Kidney capillary endothelial cell (primary cell): ENCODE measurements at regions not wholly inside any gene's neighbourhood (a gene's known extent, or its start where the extent isn't known, plus 50 kb on each side); places are given as distances from the start of the nearest gene placed in this dataset.
"Not testable (repeated sequence)": the region's sequence is repeated elsewhere in the genome, so short reads cannot be mapped to it uniquely, and the experiment has no call there.

Source experiments
- DNase-seq: peaks from one replicate; pipeline ENCODE4 v3.0.0-alpha.2; 2018; ENCODE audit warnings: low spot score

DNA sequence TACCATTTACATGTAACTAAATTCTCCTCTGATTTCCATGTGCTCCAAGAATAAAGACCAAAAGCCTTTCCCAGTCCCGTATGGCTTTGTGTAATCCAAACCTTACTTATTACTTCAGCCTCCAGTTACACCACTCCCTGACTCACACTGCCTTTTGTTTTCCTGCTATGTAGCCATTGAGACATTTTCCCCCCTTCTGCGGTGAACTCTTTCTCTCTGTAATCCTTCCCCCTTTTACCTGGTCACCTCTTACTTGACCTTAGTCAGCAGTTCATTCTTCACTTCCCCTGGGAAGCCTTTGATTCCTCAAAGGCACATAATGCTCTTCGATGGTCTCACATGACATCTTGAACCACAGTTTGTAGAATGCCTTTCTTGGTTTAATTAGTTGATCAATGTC, 256.0 kb upstream of the FANCL start:
- DNase-seq, result no peak

DNA sequence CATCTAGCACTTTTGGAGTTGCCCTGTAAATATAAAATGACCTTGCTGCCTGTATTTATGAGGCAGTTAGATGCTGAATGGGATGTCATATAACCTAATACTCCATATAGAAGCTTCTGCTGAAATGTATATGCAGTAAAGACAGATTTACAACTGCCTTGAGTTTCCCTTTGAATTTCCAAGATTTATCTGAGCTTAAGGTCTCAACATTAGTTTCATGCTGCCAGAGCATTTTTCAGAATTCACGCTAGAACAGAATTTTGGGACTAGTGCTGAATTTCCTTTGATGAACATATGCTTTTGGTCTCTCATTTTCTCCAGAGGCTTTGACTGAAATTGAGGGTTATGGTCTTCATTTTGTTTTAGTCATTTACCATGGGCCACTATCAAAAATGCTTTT, 254.7 kb upstream of the FANCL start:
- no peak for DNase-seq

DNA sequence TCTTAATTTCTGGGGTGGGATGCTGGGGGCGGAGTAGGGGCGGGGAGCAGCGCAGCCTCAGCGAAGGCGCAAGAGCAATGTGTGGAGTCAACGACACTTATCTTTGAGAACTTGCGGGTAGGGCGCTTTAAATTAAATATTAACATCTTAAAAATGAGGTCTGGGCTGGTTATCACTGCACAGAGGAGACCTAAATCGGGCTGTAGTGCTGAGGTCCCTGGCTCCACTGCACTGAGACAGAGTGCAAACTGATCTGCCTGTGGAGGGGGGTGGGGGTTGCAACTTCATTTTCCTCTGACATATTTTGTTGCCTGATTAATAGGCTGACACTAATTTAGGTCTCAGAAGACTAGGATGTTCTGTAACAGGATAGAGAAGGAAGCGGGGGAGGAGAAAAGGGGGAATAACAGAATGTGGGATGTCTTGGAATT, 253.0 kb upstream of the FANCL start:
- DNase-seq, result no peak

DNA sequence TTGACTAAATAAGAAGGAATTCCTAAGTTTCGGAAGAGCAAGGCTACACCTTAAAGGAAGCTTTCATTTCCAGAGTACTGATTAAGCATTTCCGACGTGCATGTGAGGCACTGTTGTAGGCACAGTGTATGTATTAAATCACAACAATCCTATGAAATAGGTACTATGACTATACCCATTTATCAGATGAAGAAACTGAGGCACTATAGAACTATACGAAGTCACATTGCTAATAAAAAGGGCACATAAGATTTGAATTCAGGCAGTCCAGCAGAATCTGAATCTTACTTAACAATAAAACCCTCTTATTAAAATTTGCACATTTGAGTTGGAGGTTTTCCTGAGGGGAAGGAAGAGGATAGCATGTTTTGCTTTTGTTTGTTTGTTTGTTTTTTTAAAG, 243.5 kb upstream of the FANCL start:
- DNase-seq, result no peak

DNA sequence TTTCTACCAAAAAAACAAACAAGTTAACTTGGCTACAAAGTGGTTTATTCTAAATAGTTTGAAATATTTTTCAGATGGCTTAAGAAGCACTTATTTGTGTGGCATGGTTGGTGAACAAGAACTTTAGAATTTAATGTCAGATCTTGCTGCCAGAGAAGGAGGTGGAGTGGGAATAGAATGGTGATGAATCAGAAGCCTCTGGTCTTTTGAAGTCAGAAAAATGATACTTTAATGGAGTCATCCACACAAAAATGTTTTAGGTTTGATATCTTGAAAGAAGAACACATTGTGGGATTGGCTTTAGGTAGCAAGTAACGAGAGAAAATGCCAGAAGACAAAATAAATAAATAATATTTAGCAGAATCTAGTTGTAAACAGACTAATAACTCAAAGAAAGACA, 243.1 kb upstream of the FANCL start:
- no peak for DNase-seq

DNA sequence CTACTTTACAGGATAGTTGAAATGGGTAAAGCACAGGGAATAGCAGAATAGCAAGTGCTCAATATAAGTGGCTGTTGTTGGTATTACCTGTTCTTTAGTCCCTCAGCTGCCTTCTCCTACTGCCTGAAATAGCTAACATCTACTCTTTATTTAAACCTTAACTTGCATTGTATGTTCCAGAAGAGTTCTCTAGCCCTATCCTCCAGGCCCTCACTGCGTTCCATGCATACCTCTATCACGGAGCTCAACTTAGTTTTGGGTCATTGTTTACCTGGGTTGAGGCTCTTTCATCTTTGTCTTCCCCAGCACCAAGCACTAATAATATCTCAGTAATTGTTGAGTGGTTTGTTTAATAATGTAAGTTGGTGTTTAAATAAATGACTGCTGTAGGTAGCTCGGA, 242.2 kb upstream of the FANCL start:
- no peak for DNase-seq

DNA sequence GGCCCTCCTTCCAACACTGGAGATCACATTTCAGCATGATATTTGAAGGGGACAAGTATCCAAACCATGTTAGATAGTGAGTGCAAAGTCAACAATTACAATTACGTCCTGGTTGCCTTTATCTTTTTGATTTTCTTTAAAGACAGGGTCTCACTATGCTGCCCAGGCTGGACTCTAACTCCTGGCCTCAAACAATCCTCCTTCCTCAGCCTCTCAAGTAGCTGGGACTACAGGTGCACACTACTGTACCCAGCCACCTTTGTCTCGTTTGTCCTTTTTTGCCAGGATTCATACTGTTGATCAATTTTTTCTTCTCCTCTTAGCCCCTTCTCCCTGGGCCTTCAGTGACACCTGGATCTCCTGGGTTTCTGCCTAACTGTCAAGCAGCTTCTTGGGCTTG, 240.5 kb upstream of the FANCL start:
- no peak for DNase-seq

DNA sequence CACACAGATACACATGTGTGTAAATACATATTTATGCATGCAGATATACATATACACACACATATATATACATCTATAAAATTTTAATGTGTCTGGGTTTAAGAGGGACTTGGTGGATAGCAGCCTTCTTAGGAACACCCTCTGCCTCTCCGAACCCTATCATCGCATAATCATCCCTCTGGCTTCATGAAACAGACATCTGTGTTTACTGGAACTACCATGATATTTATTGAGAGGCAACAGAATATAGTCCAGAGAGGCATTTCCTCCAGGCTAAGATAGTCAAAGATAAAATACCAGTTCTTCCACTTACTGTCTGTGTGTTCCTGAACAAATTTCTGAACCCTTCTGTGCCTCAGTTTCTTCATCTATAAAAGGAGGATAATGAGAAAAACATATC, 239.0 kb upstream of the FANCL start:
- no peak for DNase-seq

DNA sequence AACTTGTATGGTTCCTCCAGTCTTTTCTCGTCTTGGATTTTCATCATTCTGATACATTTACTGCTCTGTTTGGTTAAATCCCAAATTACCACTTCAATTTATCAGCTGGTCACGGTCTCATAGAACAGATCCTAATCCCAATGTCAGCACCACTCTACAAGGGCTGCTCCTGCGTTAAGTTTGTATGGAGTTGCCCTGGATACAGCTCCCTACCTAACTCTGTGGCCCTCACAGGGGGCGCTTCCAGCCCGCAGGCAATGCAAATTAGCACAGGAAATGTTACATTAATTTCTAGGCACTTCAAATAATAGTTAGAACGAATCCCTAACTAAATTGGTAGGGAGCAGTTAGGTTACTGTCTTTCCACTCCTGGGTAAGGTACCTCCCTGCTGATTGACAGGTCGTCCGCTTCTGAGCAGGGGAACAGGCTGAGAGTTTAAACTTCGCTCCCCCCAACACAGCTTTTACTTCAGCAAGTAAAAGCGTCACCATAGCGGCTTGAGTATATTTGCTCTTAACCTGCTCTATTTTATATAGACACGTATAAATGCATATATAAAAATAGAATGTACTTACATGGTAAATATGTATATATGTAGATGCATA, 238.5 kb upstream of the FANCL start:
- DNase-seq, result no peak

DNA sequence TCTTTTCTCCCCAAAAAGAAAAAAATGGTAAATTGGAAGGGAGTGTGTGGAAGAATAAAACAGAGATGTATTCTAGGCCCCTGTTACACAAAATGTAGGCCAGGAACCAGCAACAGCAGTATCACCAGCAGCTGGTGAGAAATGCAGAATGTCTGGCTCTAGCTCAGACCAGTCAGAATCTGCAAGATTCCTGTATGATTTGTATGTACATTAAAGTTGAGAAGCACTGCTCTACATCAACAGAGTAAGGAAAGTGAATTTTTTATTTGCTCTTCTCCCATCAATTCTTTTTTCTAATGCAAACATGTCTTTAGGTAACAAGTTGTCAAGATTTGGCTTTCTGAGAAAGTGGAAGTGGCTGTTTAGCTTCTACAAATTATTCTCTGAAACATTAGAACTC, 235.4 kb upstream of the FANCL start:
- DNase-seq, result no peak

DNA sequence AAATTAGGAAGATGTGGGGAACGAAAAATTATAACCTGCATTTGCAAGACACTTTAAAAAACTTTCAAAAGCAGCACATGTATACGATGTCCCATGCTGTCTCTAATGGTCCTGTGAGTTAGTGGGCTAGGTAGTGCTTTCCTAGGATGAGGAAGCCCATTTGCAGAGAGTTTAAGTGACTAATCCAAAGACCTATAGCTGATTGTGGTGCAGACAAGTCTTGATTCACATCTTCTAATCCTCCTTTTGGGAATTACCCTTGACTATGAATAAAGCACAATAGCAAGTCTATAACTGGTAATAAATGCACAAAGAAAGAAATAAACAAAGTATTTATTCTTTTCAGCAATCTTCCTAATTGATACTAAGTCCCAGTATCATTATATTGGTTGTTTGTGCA, 234.6 kb upstream of the FANCL start:
- no peak for DNase-seq

DNA sequence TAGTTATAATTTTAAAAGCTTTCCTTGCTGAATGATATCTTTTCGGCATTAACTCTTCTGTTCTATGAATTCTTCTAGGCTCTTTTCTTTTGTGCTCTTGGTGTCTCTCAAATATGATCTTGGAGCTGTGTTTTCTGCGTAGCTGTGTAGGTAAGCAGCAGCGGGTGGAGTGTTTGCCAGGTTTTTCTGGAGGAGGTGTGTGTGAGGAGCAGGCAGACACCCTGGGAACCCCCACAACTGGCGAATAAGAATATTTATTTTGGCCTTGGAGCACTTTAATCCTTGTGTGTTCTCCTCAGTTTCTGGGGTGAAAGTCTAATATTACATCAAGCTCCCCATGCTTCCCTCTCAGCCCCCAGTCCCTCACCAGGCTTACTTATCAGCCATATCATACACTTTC, 232.0 kb upstream of the FANCL start:
- DNase-seq, result no peak

DNA sequence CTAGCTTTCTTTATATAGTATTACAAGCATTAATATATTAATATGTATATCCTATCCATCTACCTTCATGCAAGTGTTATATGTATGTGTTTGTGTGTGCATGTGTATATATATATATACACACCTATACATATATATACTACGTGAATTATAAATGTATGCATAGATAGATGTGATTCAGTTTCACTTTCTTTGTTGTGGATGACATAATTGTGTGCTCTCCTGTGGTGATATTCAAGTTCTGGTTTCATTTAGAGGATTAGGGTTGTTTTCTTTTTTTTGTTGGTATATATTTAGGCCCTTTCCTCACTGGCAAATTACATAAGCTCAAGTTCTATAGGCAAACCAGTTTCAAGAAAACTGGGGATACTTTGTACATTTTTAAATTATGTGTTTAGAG, 225.7 kb upstream of the FANCL start:
- DNase-seq, result no peak

DNA sequence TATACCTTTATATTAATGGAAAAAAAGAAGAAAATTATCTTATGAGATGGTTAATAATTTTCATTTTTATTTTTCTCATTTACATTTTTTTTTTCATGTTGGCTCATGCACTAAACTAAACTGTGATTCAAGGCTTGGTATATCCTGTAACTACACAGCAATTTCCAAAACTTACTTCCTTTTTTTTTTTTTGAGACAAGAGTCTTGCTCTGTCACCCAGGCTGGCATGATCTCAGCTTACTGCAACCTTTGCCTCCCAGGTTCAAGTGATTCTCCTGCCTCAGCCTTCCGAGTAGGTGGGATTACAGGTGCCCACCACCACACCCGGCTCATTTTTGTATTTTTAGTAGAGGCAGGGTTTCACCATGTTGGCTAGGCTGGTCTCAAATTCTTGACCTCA, 224.9 kb upstream of the FANCL start:
- DNase-seq, result not testable (repeated sequence)

DNA sequence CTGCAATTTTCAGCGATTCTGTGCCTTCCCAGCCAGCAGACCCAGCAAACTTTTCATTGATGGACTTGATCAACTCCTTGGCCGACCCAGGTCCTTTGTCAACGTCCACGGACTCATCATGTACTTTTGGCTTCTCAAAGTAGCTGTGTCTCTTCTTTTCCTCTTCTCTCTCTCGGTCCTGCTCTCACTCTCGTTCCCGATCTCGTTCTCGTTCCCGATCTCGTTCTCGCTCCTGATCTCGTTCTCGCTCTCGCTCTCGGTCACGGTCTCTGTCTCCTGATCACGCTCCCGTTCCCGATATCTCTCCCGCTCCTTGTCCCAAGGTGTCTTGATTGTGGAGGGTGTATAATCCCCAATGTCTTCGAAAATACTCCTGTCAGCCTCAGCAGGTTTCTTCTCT, 219.5 kb upstream of the FANCL start:
- DNase-seq, result no peak

DNA sequence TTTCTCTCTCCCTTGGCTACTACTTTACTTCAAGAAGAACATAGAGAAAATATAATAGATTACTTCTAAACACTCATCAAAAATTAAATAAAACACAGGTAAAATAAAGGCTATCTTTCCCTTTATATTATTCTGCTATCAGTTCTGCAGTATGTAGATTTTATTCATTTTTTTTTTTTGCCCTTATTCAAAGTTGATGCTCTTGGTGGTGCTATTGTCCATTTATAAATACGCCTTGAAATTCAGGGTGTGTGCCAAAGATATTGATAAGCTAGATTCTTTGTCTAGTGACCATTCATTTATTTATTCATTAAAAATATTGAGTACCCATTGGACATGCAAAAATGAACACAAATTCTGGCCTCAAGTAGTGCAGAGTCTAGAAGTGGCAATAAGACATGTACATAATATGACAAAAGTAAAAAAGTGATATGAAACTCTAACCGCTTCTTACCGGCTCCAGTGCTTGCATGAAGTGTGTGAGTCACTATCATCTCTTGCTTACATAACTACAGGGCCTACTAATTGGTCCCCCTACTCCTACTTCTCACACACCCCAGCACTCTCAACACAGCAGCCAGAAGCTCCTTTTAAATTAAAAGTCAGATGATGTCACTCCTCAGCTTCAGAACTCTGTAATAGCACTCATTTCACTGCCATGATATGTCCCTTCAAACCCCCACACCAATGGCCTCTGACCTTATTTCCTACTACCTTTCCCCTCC, 208.3 kb upstream of the FANCL start:
- no peak for DNase-seq

DNA sequence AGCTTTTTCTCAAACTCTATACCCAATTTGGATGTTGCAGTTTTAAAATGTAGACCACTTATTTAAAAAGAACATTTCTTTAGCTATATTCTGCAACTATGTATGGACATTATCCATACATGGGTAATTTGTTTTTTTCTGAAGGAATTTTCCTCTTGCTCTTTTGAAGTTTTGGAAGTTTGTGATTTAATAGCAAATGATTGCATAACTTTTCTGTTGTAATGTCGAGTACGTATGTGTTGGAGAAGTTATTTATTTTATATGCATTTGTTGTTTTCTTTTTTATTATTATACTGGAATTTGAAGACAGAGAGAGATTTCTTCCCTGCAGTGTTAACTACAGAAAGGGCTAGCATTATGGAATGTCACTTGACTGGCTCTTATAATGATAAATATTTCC, 207.7 kb upstream of the FANCL start:
- DNase-seq, result no peak

DNA sequence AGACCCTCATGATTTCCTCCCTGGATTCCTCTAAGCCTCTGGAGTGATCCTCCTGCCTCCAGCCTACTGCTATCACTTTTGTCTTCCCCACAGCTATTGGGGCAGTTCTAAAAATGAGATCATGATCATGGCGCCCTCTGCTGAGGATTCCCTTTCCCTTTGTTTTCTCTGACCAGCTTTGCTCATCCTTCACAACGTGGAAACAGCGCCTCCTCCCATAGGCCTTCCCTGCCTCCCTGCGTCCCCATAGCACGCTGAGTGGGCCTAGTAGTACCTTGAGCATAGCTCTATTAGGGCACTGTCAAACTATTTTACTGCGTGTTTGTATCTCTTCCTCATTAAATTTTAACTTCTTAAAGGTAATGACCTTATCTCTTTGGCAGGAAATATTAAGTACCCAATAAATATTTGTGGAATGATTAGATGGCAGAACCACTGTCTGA, 207.0 kb upstream of the FANCL start:
- peak; percentile 60 for DNase-seq

DNA sequence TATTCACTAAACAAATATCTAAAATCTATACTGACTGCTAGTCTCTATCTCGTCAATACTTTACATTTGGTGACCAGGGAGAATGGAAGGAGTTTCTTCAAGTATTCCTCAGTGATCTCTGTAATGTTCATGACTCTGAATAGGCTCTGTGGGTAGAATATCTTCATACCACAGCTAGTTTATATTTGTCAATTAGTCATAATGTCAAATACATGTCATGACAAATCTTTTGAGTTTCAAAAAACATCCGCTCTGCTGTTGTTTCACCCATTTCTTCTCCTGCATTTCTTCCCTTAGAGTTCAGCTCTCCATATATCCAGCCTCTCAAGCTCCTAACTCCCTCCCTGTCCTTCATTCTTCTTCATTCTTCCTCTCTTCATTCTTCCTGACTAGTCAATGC, 206.5 kb upstream of the FANCL start:
- peak; percentile 8 for DNase-seq

DNA sequence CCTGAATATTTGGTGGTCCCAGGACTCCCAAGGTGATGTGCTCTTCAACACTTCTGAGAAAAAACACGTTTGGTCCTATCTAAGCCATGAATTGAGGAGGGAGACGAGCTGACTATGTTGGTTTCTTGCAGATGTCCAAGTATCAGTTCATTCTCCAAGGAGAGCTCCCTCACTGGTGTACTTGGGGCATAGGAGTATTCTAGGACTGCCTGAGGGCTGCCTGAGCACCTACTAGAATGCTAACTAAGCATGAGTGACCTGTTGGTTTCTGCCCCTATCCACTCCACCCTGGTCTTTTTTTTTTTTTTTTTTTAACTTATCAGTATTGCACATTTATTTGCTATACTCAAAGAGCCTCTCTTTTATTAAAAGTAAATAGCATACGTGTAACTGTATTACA, 200.5 kb upstream of the FANCL start:
- no peak for DNase-seq

DNA sequence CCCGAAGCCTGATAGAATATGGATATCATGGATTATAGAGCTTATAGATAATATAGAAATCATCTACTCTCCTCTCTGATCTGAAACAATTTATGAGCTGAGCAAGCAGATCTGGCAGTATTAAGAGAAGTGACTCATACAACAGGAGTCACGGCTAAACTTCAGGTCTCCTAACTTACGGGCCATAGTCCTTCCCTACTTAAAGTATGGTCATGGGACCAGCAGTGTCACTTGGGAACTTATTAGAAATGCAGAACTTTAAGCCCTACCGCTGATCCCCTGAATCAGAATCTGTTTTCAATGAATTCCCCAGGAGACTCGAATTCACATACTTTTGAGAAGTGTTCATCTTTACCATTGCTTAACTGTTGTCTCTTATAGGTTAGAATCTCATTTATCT, 195.7 kb upstream of the FANCL start:
- no peak for DNase-seq

DNA sequence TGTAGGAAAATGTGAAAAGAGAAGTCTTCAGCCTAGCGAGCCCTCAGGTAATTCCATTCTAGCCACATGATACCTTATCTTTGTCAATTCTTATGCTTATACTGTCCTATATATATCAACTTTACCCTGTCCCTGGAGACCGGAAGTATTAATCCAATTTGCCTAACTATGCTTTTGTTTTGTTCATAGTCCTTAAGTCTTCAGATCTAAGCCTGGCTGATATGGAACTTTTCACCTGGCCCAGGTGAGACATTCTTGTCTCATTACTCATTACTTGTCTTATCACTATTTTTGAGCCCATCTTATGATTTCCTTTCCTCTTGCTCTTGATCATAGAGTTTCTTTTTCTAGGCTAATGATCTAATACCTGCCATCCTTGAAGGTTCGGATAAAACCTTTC, 194.1 kb upstream of the FANCL start:
- DNase-seq, result no peak

DNA sequence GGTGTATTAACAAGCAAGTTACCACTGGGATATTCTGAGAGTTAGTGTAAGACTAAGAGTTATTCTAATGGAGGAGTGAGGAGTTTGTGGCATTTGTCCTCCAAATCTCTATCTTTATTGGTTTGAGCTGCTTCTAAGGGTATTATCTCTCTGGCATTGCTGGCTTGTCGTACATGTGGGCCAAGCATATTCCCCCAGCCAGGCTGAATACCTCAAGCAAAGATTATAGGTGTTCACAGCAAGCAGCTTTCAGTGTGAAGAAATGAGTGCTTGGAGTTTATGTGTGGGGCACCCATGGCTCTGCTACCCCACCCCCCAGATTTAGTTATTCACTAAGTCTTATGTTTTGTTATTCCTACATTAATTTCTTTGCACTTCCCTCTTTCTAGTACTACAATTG, 193.6 kb upstream of the FANCL start:
- DNase-seq, result no peak

DNA sequence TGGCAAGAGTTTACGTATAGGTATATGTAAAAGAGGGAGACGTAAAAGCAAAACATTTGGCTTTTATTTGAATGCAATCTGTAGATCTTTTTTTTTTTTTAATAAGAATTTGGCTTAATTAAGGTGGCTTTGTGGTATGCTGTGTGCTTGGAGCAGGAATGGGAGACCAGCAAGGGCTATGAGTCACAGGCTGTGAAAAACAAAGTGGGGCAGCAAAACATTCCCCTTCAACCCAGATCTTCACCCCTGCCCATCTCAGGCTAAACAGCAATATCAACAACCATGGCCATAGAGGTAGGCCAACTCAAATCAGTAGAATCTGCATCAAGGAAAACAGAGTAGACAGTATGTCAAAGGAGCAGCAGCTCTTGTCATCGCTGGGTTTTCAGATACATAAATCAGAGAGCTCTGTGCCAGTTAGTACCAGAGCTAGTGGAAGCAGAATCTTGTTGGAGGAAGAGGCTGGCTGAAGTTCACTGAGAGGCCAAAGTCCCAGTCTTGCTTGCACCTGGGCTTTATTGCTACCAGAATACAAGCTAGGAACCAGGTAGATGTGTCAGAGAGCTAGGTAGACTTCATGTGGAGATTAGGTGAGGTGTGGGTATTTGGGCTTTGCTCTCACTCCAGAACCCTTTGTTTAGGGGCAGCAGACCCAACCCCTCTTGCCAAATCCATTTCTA, 191.5 kb upstream of the FANCL start:
- DNase-seq, result no peak
